Kidney epithelial cell (primary cell): ENCODE measurements at regions not wholly inside any gene's neighbourhood (a gene's known extent, or its start where the extent isn't known, plus 50 kb on each side); places are given as distances from the start of the nearest gene placed in this dataset.

Experiments
- DNase-seq: peaks from one replicate; pipeline ENCODE4 v3.0.0-alpha.2; 2010; ENCODE audit warnings: low read depth
- H3K27me3 ChIP-seq: 2 replicates; pipeline ENCODE4 v1.6.0; 2011; ENCODE audit warnings: low read length; ENCODE audit not compliant: control insufficient read depth, insufficient read depth
- H3K36me3 ChIP-seq: 2 replicates; pipeline ENCODE4 v1.5.1; 2011; ENCODE audit warnings: low read length; ENCODE audit not compliant: control insufficient read depth, insufficient read depth
- H3K4me3 ChIP-seq: 2 replicates; pipeline ENCODE4 v1.5.1; 2011; ENCODE audit warnings: low read depth, mild to moderate bottlenecking, control low read depth, low read length
- CTCF ChIP-seq: IDR thresholded peaks from 2 replicates; pipeline ENCODE4 v1.5.1; 2011; ENCODE audit warnings: mild to moderate bottlenecking, moderate library complexity, low read length, control low read depth, inconsistent platforms; ENCODE audit not compliant: insufficient read depth, poor library complexity, severe bottlenecking

GRCh38 chr11:119789766-119790407 lies 60.9 kb upstream of the NECTIN1 start:
- no peak for TF ChIP-seq CTCF
- H3K27me3 ChIP-seq, result peaks cover 7% of the 10 kb centered on the region
- no peaks in the 10 kb centered on the region for H3K36me3 ChIP-seq
- no peak for DNase-seq
- no peak overlapping the region for H3K4me3 ChIP-seq

GRCh38 chr11:119788911-119789560 lies 60.0 kb upstream of the NECTIN1 start:
- H3K4me3 ChIP-seq, result no peak overlapping the region

GRCh38 chr11:119788096-119788883 lies 59.3 kb upstream of the NECTIN1 start:
- no peak for TF ChIP-seq CTCF

More at GRCh38 chr11:119788911-119789560, 60.0 kb upstream of the NECTIN1 start:
- no peak for DNase-seq
- Histone ChIP-seq H3K27me3 (peaks cover 7% of the 10 kb centered on the region), H3K36me3 (no peaks in the 10 kb centered on the region)
- TF ChIP-seq CTCF, result no peak

GRCh38 chr11:119787074-119787461 lies 58.1 kb upstream of the NECTIN1 start:
- H3K36me3 ChIP-seq, result no peaks in the 10 kb centered on the region
- H3K27me3 ChIP-seq, result peaks cover 3% of the 10 kb centered on the region
- no peak for TF ChIP-seq CTCF
- no peak overlapping the region for H3K4me3 ChIP-seq
- DNase-seq, result no peak

More at GRCh38 chr11:119788096-119788883, 59.3 kb upstream of the NECTIN1 start:
- Histone ChIP-seq H3K36me3 (no peaks in the 10 kb centered on the region), H3K27me3 (peaks cover 5% of the 10 kb centered on the region), H3K4me3 (no peak overlapping the region)
- no peak for DNase-seq

GRCh38 chr11:119786431-119787073 lies 57.6 kb upstream of the NECTIN1 start:
- no peak overlapping the region for H3K4me3 ChIP-seq
- TF ChIP-seq CTCF, result no peak
- peaks cover 3% of the 10 kb centered on the region for H3K27me3 ChIP-seq
- DNase-seq, result no peak
- no peaks in the 10 kb centered on the region for H3K36me3 ChIP-seq
